ENCODE measurements at regions not wholly inside any gene's neighbourhood (a gene's known extent, or its start where the extent isn't known, plus 50 kb on each side); places are given as distances from the start of the nearest gene placed in this dataset.
"Not testable (repeated sequence)": the region's sequence is repeated elsewhere in the genome, so short reads cannot be mapped to it uniquely, and the experiment has no call there.

- DNase-seq, result no peak
These were observed 613.3 kb downstream of the BCOR start for GRCh38 chrX:39484159-39485068.

DNA sequence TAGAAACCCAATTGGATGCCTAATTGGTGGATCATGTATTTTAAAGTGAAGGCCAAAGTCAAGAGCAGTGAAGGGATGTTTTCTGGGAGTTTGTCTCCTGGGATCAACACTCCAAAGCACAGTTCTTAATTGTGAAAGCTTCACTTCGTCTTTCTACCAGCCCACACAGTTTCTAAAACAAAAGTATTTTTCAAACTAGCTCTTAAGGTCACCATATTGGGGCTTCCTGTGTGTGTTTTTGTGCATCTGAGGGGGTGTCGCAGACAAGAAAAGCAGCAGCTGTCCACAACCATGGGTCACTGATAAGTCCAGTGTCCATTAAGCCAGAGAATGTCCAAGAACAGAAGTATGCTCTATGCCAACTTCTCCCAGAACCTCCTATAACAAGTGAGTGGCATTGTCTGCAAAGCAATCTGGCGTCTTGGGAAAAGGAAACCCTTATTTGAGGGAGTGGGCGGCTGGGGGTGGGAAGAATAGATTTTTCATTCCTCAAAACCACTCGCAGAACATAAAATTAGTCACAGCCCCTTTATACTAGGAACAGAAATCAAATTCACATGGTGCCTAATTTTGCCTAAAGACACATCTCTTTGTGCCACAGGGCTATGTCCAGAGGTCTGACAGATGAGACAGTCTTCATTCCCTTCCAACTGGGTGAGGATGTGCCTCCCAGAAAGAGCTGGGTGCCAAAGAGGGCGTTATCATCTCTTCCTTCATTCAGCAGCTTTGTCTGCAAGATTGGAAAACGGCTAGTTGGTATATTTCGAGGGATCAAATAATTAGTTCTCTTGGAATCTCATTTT is 610.4 kb downstream of the BCOR start:
- no peak for DNase-seq

DNA sequence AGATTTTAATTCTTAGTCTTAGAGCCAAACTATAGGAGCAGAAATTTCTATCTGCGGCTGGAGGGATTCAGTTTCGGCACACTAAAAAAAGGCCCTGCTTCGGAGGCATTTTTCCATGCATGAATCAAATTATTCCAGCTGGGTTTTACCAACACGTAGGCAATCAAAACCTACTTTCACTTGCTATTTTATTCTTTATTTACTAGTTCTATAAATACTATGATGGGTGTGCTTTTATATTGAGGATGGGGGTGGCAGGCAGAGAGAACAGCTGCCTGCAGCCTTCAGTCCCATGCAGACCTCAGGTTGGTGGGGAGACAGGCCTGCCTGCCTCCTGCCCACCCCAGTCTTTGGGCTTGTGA is 609.8 kb downstream of the BCOR start:
- no peak for DNase-seq

DNA sequence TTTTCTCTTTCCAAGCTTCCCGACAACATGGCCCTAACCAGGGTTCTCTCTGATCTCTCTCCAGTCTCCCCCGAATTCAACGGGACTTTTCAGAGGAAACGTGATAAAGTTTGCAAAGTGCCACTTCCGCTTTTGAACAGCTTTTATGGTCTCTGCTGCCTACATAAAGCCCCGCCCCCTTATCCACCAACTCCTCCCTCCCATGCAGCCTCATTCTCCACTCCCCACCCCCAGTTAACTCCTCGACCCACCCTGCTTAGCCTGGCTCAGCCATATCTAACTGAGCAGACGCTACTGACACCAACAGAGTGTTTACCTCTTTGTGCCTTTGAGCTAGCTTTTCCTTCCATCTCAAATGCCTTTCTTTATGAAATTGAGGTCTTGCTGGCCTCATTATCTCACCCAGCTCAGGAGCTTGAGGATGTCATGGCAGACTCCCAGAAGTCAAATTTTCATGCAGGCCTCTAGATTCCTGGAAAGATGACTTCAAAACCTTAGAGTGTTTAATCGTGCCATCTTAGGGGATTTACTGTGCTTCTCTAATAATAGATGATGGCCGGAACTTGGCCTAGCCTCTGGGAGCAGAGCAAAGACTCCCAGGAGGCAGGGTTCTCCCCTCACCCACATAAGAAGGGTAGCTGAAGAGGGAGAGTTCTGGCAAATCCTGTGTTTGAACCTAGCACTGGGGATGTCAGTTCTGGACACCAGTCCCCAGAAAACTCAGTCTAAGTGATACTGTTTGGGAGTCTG is 606.0 kb downstream of the BCOR start:
- no peak for DNase-seq

- no peak for DNase-seq
These were observed 605.1 kb downstream of the BCOR start for GRCh38 chrX:39492497-39493162.

DNA sequence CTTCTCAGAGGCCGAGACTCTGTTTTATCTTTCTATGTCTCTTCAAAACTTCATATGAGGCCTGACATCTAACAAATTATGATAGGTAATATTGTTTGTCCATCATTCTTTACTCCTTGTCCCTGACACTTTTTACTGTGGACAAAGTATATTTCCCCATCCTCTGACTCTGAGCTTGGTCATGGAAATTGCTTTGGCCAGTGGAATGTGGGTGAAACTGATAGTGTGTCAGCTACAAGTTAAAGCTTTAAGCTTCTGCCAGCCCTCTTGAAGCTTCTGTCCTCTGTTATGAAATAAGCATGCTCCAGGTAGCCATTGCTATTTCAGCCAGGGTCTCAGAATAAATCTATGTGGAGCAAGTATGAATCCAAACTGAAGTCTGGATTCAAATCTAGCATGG is 604.6 kb downstream of the BCOR start:
- DNase-seq, result no peak

- not testable (repeated sequence) for DNase-seq
These were observed 600.6 kb downstream of the BCOR start for GRCh38 chrX:39497117-39497516.

- no peak for DNase-seq
These were observed 600.0 kb downstream of the BCOR start for GRCh38 chrX:39497702-39498265.

DNA sequence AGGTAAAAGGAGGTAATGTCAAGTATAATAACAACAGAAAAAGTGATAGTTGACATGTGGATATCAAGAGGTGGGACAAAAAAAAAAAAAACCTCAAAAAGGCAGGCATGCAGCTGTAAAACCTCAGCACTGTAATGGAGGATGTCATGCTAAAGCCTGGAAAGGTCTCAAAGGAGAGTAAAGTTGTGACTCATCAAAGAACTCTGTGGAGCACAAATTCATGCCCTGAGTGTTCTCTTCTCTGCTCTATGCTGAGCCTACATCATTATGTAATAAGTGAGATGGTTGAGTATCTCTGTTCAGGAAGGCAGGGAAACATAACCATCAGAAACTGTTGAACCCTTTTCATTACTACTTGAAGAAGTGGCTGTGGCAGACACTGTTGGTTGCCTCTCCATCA is 597.8 kb downstream of the BCOR start:
- no peak for DNase-seq

GRCh38 chrX:39501822-39502221 is 595.9 kb downstream of the BCOR start:
- DNase-seq, result no peak

GRCh38 chrX:39502486-39502885 is 595.3 kb downstream of the BCOR start:
- no peak for DNase-seq

GRCh38 chrX:39504227-39504626 is 593.5 kb downstream of the BCOR start:
- no peak for DNase-seq

- DNase-seq, result peak; percentile 47
These were observed 592.9 kb downstream of the BCOR start for GRCh38 chrX:39504850-39505259.

DNA sequence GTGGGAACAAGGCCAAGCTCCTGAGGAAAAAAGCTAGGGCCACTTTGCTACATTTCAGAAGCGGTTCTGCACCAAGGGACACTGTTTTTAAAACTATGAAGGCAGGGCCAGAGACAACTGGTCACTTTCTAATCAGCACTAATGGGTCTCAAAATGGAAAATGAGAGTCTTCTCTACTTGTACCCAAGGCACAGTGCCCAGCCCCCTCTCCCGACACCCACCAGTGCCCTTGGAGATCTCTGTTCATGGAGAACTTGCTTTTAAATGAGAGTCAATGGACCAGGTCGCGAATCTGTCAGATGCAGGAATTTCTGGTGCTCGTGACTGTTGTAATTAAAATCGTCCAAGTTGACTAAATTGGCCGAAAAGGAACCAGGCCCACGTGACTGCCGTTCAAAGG is 591.6 kb downstream of the BCOR start:
- DNase-seq, result peak; percentile 19

DNA sequence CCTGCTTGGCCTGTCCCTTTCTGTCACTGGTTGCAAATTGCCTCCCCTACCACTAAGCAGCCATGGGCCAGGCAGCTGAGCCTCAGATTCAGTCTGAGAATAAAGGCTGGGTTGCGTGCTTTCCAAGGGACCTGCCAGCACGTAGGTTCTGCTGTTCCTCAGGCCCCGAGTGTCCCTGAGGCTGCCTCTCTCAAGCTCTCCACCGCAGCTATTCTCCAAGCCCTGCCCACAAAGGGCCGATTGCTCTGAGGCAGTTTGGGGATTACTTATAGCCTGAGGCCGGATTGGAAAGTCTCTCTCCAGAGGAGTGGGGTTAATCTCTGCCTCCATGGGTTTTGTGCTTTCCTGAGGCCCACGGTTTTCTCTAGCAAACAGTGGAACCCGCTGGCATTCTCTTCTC is 590.7 kb downstream of the BCOR start:
- peak; percentile 31 for DNase-seq

DNA sequence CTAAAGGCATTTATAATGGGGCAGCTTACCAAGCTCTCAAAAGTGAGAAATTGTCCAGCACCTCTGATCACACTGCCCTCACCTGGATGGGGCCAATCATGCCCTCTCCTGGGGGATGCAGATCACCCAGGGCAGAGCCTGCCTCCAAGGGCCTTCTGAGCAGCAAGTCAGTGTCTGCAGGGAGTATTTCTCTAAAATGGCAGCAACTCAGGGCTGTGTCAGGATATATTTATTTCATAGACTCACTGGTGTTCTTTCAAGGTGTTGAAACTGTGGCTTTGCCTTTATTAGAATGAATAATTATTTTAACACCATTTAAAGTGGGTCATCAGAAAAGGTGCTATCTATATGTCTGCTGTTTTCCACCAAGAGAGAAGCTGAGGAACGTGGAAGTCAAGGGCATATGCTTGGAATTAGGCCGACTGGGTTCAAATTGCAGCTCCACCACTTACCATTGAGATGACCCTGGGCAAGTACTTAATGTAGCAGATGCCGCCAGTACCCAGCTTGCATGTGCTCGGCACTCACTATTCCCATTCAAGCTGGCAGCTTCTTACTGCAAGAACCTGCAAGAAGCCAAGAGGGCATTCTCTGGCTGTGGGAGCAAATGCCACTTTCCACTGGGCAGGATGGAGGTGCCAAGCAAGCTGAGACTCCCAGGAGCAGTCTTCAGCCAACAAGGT is 590.0 kb downstream of the BCOR start:
- DNase-seq, result no peak

GRCh38 chrX:39508300-39508692 is 589.5 kb downstream of the BCOR start:
- DNase-seq, result no peak

DNA sequence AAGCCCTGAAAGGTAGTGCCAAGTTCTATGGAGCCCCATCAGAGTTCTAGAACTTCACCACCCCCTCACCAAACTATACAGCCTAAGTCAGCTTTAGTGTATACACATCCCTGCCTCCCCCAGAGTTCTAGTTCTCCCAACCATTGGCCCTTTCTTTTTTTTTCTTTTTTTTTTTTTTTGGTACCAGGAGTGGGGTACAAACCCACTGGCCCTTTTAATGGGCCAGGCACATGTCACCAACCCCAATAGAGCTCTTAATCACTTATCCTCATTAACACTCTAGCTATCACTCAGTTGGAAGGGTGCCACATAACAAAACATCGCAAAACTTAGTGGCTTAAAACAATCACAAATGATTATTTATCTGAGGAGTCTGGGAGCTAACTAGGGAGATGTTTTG is 588.6 kb downstream of the BCOR start:
- no peak for DNase-seq

- no peak for DNase-seq
These were observed 583.9 kb downstream of the BCOR start for GRCh38 chrX:39513836-39514235.

GRCh38 chrX:39514801-39515200 is 583.0 kb downstream of the BCOR start:
- DNase-seq, result peak; percentile 56

DNA sequence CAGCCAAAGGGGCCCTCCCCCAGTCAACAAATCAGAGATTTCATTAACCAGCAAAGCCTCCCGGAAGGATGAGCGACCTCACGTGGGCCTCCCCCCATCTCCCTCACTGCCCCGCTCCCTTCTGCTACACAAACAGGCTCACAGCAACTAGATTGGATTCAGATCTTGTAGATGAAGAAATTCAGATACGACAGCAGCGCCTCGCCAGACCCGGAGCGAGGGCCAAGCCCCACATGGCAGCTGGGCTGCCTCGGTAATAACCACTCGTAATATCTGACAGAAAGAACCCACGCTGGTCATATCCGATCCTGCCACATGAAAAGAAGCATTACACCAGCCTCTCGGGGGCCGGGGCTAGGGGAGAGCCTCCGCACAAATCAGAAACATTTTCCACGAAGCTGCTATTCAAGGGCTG is 581.3 kb downstream of the BCOR start:
- peak; percentile 53 for DNase-seq

Data from eye (tissue), 1 donor.